HepG2 (cell line): ENCODE measurements at regions not wholly inside any gene's neighbourhood (a gene's known extent, or its start where the extent isn't known, plus 50 kb on each side); places are given as distances from the start of the nearest gene placed in this dataset.

Source experiments
- ATAC-seq: fragments of 200-7000 bp; cut with Tn5 transposase; 3 replicates; pipeline ENCODE4 v1.9.1; 2020; ENCODE audit warnings: mild to moderate bottlenecking, moderate library complexity
- BruUV-seq: library from RNA; stranded (reverse); fragments of 400-500 nt; replicated peaks from 2 replicates; lab custom pipeline; 2021; lab: Mats Ljungman, UMichigan
- CTCF ChIA-PET: fragments of 300-600 bp; formaldehyde crosslinking; extraction: SDS; loops from one replicate; lab custom pipeline; 2021; ENCODE audit warnings: low total read pairs, inconsistent platforms, low intra/inter-chr PET ratio; lab: Yijun Ruan, JAX
- POLR2A ChIA-PET: fragments of 350-600 bp; sonication (Branson Sonifier 250); formaldehyde crosslinking; loops from one replicate; lab custom pipeline; 2020; ENCODE audit warnings: antibody characterized with exemption, inconsistent platforms; lab: Yijun Ruan, JAX
- DNase-seq: peaks from one replicate; pipeline ENCODE4 v3.0.0-alpha.2; 2015; ENCODE audit warnings: low spot score
- FAIRE-seq: peaks from 3 replicates; lab custom pipeline; 2011; peaks lifted over from hg19 to GRCh38; lab: Jason Lieb, UNC
- H2AFZ ChIP-seq: one replicate; pipeline ENCODE4 v1.6.1; 2011; ENCODE audit warnings: low read length, inconsistent platforms
- H3K27ac ChIP-seq: fragments of 300-600 bp; 3 replicates; pipeline ENCODE4 v1.8.0; 2011; ENCODE audit warnings: mixed run types, mild to moderate bottlenecking, mixed read lengths, low read length, inconsistent platforms; ENCODE audit not compliant: insufficient read depth; ENCODE audit errors: extremely low read length
- H3K27me3 ChIP-seq, 2 experiments: fragments of 200-600 bp in 1 of 2; 2 replicates in 1 of 2; 3 replicates in 1 of 2; pipeline versions ENCODE4 v1.6.0 to v1.8.0; 2011; ENCODE audit warnings: low read length in 2 of 2, mild to moderate bottlenecking in 2 of 2, moderate library complexity in 2 of 2, inconsistent platforms in 1 of 2; ENCODE audit not compliant: insufficient read depth in 2 of 2, control insufficient read depth in 1 of 2
- H3K36me3 ChIP-seq, 2 experiments: fragments of 200-600 bp in 1 of 2; replicated peaks in 1 of 2; 2 replicates in 1 of 2; 3 replicates in 1 of 2; pipeline versions ENCODE4 v1.5.1 to v1.8.0; 2011; ENCODE audit warnings: low read length in 2 of 2, inconsistent platforms in 1 of 2; ENCODE audit not compliant: insufficient read depth in 2 of 2, control insufficient read depth in 1 of 2
- H3K4me1 ChIP-seq: 2 replicates; pipeline ENCODE4 v1.5.1; 2012; ENCODE audit warnings: low read length, inconsistent platforms; ENCODE audit not compliant: insufficient read depth
- H3K4me2 ChIP-seq: 2 replicates; pipeline ENCODE4 v1.6.0; 2011; ENCODE audit warnings: low read depth, low read length, inconsistent platforms
- H3K4me3 ChIP-seq, 3 experiments: fragments of 200-600 bp in 1 of 3; sonication (generic), shearing (Covaris generic) in 1 of 3; replicated peaks in 1 of 3; 2 replicates each; pipeline ENCODE4 v1.5.1; 2011 to 2016; ENCODE audit warnings: low read length in 3 of 3, inconsistent platforms in 2 of 3, low read depth in 2 of 3, mild to moderate bottlenecking in 2 of 3, control low read depth in 1 of 3, mixed read lengths in 1 of 3; ENCODE audit not compliant: insufficient read depth in 1 of 3
- H3K79me2 ChIP-seq: one replicate; pipeline ENCODE4 v1.6.1; 2011; ENCODE audit warnings: low read length, inconsistent platforms; ENCODE audit not compliant: insufficient read depth
- H3K9ac ChIP-seq: 2 replicates; pipeline ENCODE4 v1.6.0; 2011; ENCODE audit warnings: mild to moderate bottlenecking, low read depth, low read length, inconsistent platforms; ENCODE audit not compliant: insufficient read depth
- H3K9me3 ChIP-seq: 2 replicates; pipeline ENCODE4 v1.5.1; 2012; ENCODE audit warnings: mild to moderate bottlenecking, low read length
- H4K20me1 ChIP-seq: 2 replicates; pipeline ENCODE4 v1.6.0; 2011; ENCODE audit warnings: inconsistent platforms, mild to moderate bottlenecking, low read length, moderate library complexity; ENCODE audit not compliant: insufficient read depth
- AFF4 ChIP-seq: sonication (generic); formaldehyde crosslinking; IDR thresholded peaks from 2 replicates; pipeline ENCODE4 v1.4.0; 2020; ENCODE audit warnings: missing genetic modification reagents
- CBFB ChIP-seq: sonication (generic); formaldehyde crosslinking; IDR thresholded peaks from 2 replicates; pipeline ENCODE4 v1.4.0; 2020; ENCODE audit warnings: missing genetic modification reagents
- DPF2 ChIP-seq: sonication (generic); formaldehyde crosslinking; IDR thresholded peaks from 2 replicates; pipeline ENCODE4 v1.4.0; 2020; ENCODE audit warnings: mild to moderate bottlenecking, low read depth, missing genetic modification reagents, borderline replicate concordance
- PHF5A ChIP-seq: IDR thresholded peaks from one replicate; pipeline ENCODE4 v1.6.1; 2018; ENCODE audit warnings: low read depth, missing genetic modification reagents; ENCODE audit not compliant: unreplicated experiment
- PRDM15 ChIP-seq: sonication (generic); formaldehyde crosslinking; IDR thresholded peaks from 2 replicates; pipeline ENCODE4 v1.4.0; 2020; ENCODE audit warnings: missing genetic modification reagents
- ZFP36 ChIP-seq: fragments of 150-350 bp; IDR thresholded peaks from 2 replicates; pipeline ENCODE4 v1.6.1; 2018; ENCODE audit warnings: borderline replicate concordance, low read length, low read depth; ENCODE audit not compliant: partially characterized antibody
- ZNF550 ChIP-seq: sonication (generic); formaldehyde crosslinking; IDR thresholded peaks from 2 replicates; pipeline ENCODE4 v1.4.0; 2020; ENCODE audit warnings: mild to moderate bottlenecking, missing genetic modification reagents, borderline replicate concordance
- ZNF691 ChIP-seq: sonication (generic); formaldehyde crosslinking; IDR thresholded peaks from 2 replicates; pipeline ENCODE4 v1.4.0; 2020; ENCODE audit warnings: missing genetic modification reagents, low read depth, mild to moderate bottlenecking, borderline replicate concordance
- WGBS: methylation state at CpG from one replicate; pipeline ENCODE4 v1.1.6; 2017; ENCODE audit warnings: low lambda C conversion rate; 5-methylcytosine and 5-hydroxymethylcytosine counted together
- in situ Hi-C: cut with HindIII; loops from 2 replicates; pipeline ENCODE4 v1.10.0; 2017; ENCODE audit warnings: low pct_unique_long_range_greater_than_20kb; ENCODE audit not compliant: extremely low pct_ligation_motif_present
- intact Hi-C: fragments of 100-400 bp; cut with micrococcal nuclease; formaldehyde crosslinking; loops from one replicate; pipeline ENCODE4 v1.10.0; 2022; ENCODE audit not compliant: unreplicated experiment

DNA sequence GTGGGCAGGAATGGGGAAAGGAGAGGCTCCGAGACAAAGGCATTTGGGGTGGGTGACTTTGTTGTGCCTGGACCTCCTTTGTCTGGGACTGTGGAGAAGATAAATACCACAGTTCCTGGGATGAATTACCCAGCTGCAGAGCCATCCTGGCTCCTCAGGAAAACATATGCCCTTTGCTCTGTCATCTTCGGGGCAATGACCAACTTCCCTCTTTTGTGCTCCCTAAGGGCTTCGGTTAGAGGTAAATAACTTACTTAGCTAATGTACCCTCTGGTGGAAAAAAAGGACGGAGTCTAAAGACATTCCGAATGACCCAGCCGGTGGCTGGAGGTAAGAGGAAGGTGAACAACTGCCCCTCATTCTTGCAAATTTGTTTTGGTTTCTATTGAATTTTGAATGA lies 345.7 kb downstream of the GATA3 start:
- Histone ChIP-seq H3K4me2 (no peak overlapping the region), H3K79me2 (no peaks in the 10 kb centered on the region), H4K20me1 (no peaks in the 10 kb centered on the region), H3K9ac (no peak overlapping the region), H3K27me3 (no peaks in the 10 kb centered on the region; a peak in 1 of 5 replicates), H3K27ac (no peak overlapping the region), H3K4me1 (no peaks in the 10 kb centered on the region), H3K4me3 (no peak overlapping the region), H2AFZ (no peak overlapping the region), H3K9me3 (no peaks in the 10 kb centered on the region), H3K36me3 (no peaks in the 10 kb centered on the region)
- 9% methylated on average over 6 of the region's 6 CpGs for WGBS
- no peak for ATAC-seq
- no TSS peak for BruUV-seq
- ChIA-PET POLR2A (no interaction called here), CTCF (no interaction called here)
- TF ChIP-seq CBFB (no peak), AFF4 (no peak), ZNF550 (CRISPR knock-in tag) (no peak), PHF5A (no peak), ZNF691 (CRISPR knock-in tag) (no peak), PRDM15 (CRISPR knock-in tag) (no peak), DPF2 (CRISPR knock-in tag) (no peak), ZFP36 (no peak)
- FAIRE-seq: no peak
- no peak for DNase-seq
- in situ Hi-C loops: no loop called here
- intact Hi-C loops: no loop called here
